Bronchial epithelial cell (primary cell): ENCODE measurements at regions not wholly inside any gene's neighbourhood (a gene's known extent, or its start where the extent isn't known, plus 50 kb on each side); places are given as distances from the start of the nearest gene placed in this dataset.

Experiments used
- DNase-seq: peaks from one replicate; pipeline ENCODE4 v3.0.0-alpha.2; 2010; ENCODE audit warnings: low read depth
- FAIRE-seq: peaks from 2 replicates; lab custom pipeline; 2011; peaks lifted over from hg19 to GRCh38; lab: Jason Lieb, UNC
- H3K27me3 ChIP-seq: 2 replicates; pipeline ENCODE4 v1.5.1; 2011; ENCODE audit warnings: low read length; ENCODE audit not compliant: control insufficient read depth, insufficient read depth
- H3K36me3 ChIP-seq: 2 replicates; pipeline ENCODE4 v1.5.1; 2011; ENCODE audit warnings: low read length; ENCODE audit not compliant: control insufficient read depth, insufficient read depth
- H3K4me3 ChIP-seq: 2 replicates; pipeline ENCODE4 v1.5.1; 2011; ENCODE audit warnings: mild to moderate bottlenecking, low read depth, low read length, control low read depth
- CTCF ChIP-seq: IDR thresholded peaks from 2 replicates; pipeline ENCODE4 v1.5.1; 2011; ENCODE audit warnings: mild to moderate bottlenecking, moderate library complexity, low read length, control low read depth, inconsistent platforms; ENCODE audit not compliant: insufficient read depth, severe bottlenecking

GRCh38 chr4:25550376-25551030 is 105.1 kb upstream of the SLC34A2 start:
- no peak for DNase-seq
- no peak for FAIRE-seq

DNA sequence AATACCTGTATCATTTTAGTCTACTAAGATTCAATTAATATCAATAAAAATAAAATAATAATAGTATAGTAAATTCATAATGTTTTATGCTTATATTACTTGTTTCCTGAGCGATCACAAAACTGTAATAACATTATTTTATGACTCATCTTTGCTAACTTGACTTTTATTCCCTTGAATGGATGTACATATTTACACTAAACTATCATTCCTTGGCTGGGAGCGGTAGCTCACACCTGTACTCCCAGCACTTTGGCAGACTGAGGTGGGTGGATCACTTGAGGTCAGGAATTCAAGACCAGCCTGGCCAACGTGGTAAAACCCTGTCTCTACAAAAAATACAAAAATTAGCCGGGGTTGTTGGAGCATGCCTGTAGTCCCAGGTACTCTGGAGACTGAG is 104.0 kb upstream of the SLC34A2 start:
- FAIRE-seq: no peak
- Histone ChIP-seq H3K36me3 (no peaks in the 10 kb centered on the region), H3K4me3 (no peak overlapping the region), H3K27me3 (no peaks in the 10 kb centered on the region)
- DNase-seq: peak; percentile 71
- no peak for TF ChIP-seq CTCF

More at GRCh38 chr4:25550376-25551030, 105.1 kb upstream of the SLC34A2 start:
- Histone ChIP-seq H3K4me3 (no peak overlapping the region), H3K27me3 (no peaks in the 10 kb centered on the region), H3K36me3 (no peaks in the 10 kb centered on the region)
- TF ChIP-seq CTCF: no peak

DNA sequence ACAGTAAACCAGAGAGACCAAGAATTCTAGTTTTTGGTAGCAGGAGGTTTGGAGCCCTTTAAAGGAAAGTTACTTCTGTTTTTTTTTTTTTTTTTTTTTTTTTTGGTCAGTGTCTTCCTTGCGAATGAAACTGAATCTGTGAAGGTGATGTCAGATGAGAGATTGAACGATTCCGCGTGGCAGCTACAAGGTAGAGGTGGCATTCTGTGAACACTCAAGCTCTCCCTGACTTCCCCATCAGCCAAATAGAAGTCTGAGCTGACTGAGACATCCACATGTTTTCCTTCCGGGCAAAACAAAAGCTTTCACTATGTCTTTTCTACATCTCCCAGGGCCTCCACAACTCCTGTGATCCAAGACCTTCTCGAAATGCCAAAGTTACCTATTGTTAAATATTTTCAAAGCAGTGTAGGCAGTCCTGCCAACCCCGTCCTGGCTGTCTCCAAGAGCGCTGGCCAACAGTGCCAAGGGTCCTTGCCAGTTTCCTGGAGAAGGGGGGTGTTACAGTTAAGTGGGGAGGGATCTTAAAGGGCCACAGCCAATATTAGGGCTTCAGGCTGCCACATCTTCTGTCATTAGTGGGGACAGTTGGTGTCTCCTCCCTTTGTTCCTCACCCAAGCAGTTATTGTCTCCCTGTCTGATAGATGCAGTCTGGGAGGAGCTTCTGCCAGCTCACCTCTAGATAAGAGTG is 102.9 kb upstream of the SLC34A2 start:
- no peaks in the 10 kb centered on the region for H3K36me3 ChIP-seq
- no peak for FAIRE-seq
- no peak overlapping the region for H3K4me3 ChIP-seq
- DNase-seq: no peak
- TF ChIP-seq CTCF: no peak
- no peaks in the 10 kb centered on the region for H3K27me3 ChIP-seq

DNA sequence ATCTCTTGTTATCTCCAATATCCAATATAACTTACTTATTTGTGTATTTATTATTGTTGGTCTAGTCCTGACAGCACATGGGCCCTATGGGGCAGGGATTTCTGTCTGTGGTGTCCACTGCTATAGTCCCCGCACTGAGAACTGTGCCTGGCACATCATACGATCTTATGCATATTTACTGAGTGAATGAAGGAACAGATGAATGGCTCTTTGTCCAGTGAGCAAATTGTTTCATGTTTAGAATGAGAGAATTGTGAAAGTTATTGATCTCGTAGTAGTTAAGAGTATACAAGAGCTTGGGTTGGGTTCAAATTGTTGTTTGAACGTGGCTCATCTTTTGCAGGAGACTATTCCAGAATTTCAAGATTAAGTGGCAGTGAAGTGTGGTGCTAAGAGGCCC is 96.1 kb upstream of the SLC34A2 start:
- FAIRE-seq: no peak

DNA sequence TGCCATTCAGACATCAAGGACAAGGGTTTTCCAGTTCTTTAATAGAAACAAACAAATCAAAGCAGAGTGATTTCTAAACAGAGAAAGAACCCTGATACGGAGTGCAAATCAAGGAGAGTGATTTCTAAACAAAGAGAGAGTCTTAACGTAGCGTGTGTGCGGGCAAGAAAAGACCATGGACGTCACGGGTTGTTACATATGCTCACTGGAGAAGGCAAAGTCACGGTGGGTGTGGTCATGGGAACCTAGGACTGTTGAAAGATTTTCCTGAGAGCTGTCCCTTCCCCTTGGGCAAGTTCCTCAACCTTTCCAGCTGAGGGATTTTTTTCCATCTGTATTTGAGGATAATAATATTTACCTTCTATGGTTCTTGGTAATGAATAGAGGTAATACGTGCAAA is 95.0 kb upstream of the SLC34A2 start:
- no peak for FAIRE-seq

More for the DNA sequence above, 96.1 kb upstream of the SLC34A2 start:
- Histone ChIP-seq H3K4me3 (no peak overlapping the region), H3K36me3 (no peaks in the 10 kb centered on the region), H3K27me3 (no peaks in the 10 kb centered on the region)
- no peak for TF ChIP-seq CTCF
- DNase-seq: no peak

More for the DNA sequence above, 95.0 kb upstream of the SLC34A2 start:
- peak; percentile 55 for DNase-seq
- Histone ChIP-seq H3K4me3 (no peak overlapping the region), H3K27me3 (no peaks in the 10 kb centered on the region), H3K36me3 (no peaks in the 10 kb centered on the region)
- no peak for TF ChIP-seq CTCF
